HepG2 (cell line): ENCODE measurements at regions not wholly inside any gene's neighbourhood (a gene's known extent, or its start where the extent isn't known, plus 50 kb on each side); places are given as distances from the start of the nearest gene placed in this dataset.

Experiments used
- ATF3 ChIP-seq: sonication (generic); formaldehyde crosslinking; IDR thresholded peaks from 2 replicates; pipeline ENCODE4 v1.4.0; 2020; ENCODE audit warnings: missing genetic modification reagents
- CHD4 ChIP-seq: fragments of 200-600 bp; sonication (generic); IDR thresholded peaks from 2 replicates; pipeline ENCODE4 v1.7.0; 2017; ENCODE audit warnings: mild to moderate bottlenecking, low read length, borderline replicate concordance
- CTCF ChIP-seq: sonication (generic); formaldehyde crosslinking; IDR thresholded peaks from 2 replicates; pipeline ENCODE4 v1.5.0; 2020; ENCODE audit warnings: mild to moderate bottlenecking, missing genetic modification reagents, moderate library complexity
- ELF1 ChIP-seq: sonication (generic); formaldehyde crosslinking; IDR thresholded peaks from 2 replicates; pipeline ENCODE4 v1.4.0; 2020; ENCODE audit warnings: missing genetic modification reagents
- HDAC1 ChIP-seq: sonication (generic); formaldehyde crosslinking; IDR thresholded peaks from 2 replicates; pipeline ENCODE4 v1.5.1; 2020; ENCODE audit warnings: mild to moderate bottlenecking, missing genetic modification reagents
- IRF2 ChIP-seq: IDR thresholded peaks from 2 replicates; pipeline ENCODE4 v1.6.1; 2018; ENCODE audit warnings: missing genetic modification reagents, missing compliant biosample characterization
- JUND ChIP-seq: sonication (generic); formaldehyde crosslinking; IDR thresholded peaks from 2 replicates; pipeline ENCODE4 v1.8.0; 2022; ENCODE audit warnings: mild to moderate bottlenecking, missing genetic modification reagents
- MLX ChIP-seq: IDR thresholded peaks from 2 replicates; pipeline ENCODE4 v1.6.1; 2016
- POLR2A ChIP-seq, 2 experiments: IDR thresholded peaks; 2 replicates each; pipeline ENCODE4 v1.6.1; 2011; ENCODE audit warnings: low read depth in 2 of 2, low read length in 2 of 2, mild to moderate bottlenecking in 1 of 2, moderate library complexity in 1 of 2; ENCODE audit not compliant: insufficient read depth in 1 of 2
- ZNF260 ChIP-seq: sonication (generic); formaldehyde crosslinking; IDR thresholded peaks from 2 replicates; pipeline ENCODE4 v1.4.0; 2020; ENCODE audit warnings: missing genetic modification reagents, low read depth, mild to moderate bottlenecking, borderline replicate concordance
- ZNF550 ChIP-seq: sonication (generic); formaldehyde crosslinking; IDR thresholded peaks from 2 replicates; pipeline ENCODE4 v1.4.0; 2020; ENCODE audit warnings: mild to moderate bottlenecking, missing genetic modification reagents, borderline replicate concordance
- ZUFSP ChIP-seq: sonication (generic); formaldehyde crosslinking; IDR thresholded peaks from 2 replicates; pipeline ENCODE4 v1.9.0; 2021; ENCODE audit warnings: missing genetic modification reagents, mild to moderate bottlenecking, borderline replicate concordance

- TF ChIP-seq ELF1 (CRISPR knock-in tag) (no peak), POLR2A (IDR thresholded peaks at IDR 0.05; ENCODE audit: insufficient read depth in 1 of 2, low read depth in 2 of 2, low read length in 2 of 2) (no peak), CTCF (CRISPR knock-in tag) (no peak), IRF2 (CRISPR knock-in tag) (no peak), HDAC1 (CRISPR knock-in tag) (no peak), ZNF550 (CRISPR knock-in tag) (no peak), JUND (no peak), ZUFSP (CRISPR knock-in tag) (no peak), ZNF260 (CRISPR knock-in tag) (no peak), CHD4 (no peak), MLX (CRISPR knock-in tag) (no peak), ATF3 (no peak)
These were observed 83.5 kb upstream of the ACTRT2 start for GRCh38 chr1:2937805-2938204.
